Colonic mucosa (tissue), 4 donors: ENCODE measurements at regions not wholly inside any gene's neighbourhood (a gene's known extent, or its start where the extent isn't known, plus 50 kb on each side); places are given as distances from the start of the nearest gene placed in this dataset.
"Not testable (repeated sequence)": the region's sequence is repeated elsewhere in the genome, so short reads cannot be mapped to it uniquely, and the experiment has no call there.

Experiments
- DNase-seq: peaks from one replicate; pipeline ENCODE4 v3.0.0-alpha.2; 2020
- H3K27ac ChIP-seq: fragments of 200-600 bp; one replicate; pipeline ENCODE4 v1.8.0; 2021
- H3K27me3 ChIP-seq: fragments of 200-600 bp; one replicate; pipeline ENCODE4 v1.8.0; 2021
- H3K36me3 ChIP-seq: fragments of 200-600 bp; one replicate; pipeline ENCODE4 v1.8.0; 2021
- H3K4me1 ChIP-seq: fragments of 200-600 bp; one replicate; pipeline ENCODE4 v1.8.0; 2021; ENCODE audit warnings: mild to moderate bottlenecking
- H3K4me3 ChIP-seq: fragments of 200-600 bp; one replicate; pipeline ENCODE4 v1.8.0; 2021
- H3K9ac ChIP-seq, 2 donors: one replicate each; pipeline ENCODE4 v1.7.0; 2013; ENCODE audit warnings: control low read depth in 2 of 2, low read depth in 2 of 2, low read length in 2 of 2
- H3K9me3 ChIP-seq: fragments of 200-600 bp; one replicate; pipeline ENCODE4 v1.8.0; 2021
- CTCF ChIP-seq: fragments of 200-600 bp; IDR thresholded peaks from one replicate; pipeline ENCODE4 v1.8.0; 2022; ENCODE audit warnings: antibody characterized with exemption, mild to moderate bottlenecking
- intact Hi-C: fragments of 100-400 bp; cut with DNase I; formaldehyde crosslinking; loops from one replicate; pipeline ENCODE4 v1.14.1; 2022
- donor health status: healthy.
- donor health status: DM: no; HTN: no; CAD: no.
- donor health status: DM: no; HTN: no; CAD: no.

GRCh38 chr15:70236341-70237086, 138.8 kb upstream of the TLE3 start:
- Histone ChIP-seq H3K9ac (no peak overlapping the region), H3K4me3 (no peak overlapping the region), H3K9me3 (no peaks in the 10 kb centered on the region), H3K27ac (no peak overlapping the region), H3K27me3 (no peaks in the 10 kb centered on the region), H3K4me1 (no peaks in the 10 kb centered on the region), H3K36me3 (no peaks in the 10 kb centered on the region)
- TF ChIP-seq CTCF: no peak
- no peak for DNase-seq
- intact Hi-C loops: no loop called here

GRCh38 chr15:70235347-70235746, 137.6 kb upstream of the TLE3 start:
- intact Hi-C loops: no loop called here
- no peaks in the 10 kb centered on the region for H3K9me3 ChIP-seq
- no peak overlapping the region for H3K9ac ChIP-seq
- TF ChIP-seq CTCF: no peak
- H3K4me3 ChIP-seq: no peak overlapping the region
- no peak overlapping the region for H3K27ac ChIP-seq
- no peaks in the 10 kb centered on the region for H3K36me3 ChIP-seq
- DNase-seq: no peak
- no peaks in the 10 kb centered on the region for H3K27me3 ChIP-seq
- no peaks in the 10 kb centered on the region for H3K4me1 ChIP-seq

- no peak overlapping the region for H3K4me3 ChIP-seq
Observed at GRCh38 chr15:70234256-70234905, 136.7 kb upstream of the TLE3 start.

GRCh38 chr15:70231484-70231883, 133.8 kb upstream of the TLE3 start:
- intact Hi-C loops: no loop called here

More at GRCh38 chr15:70234256-70234905, 136.7 kb upstream of the TLE3 start:
- H3K27me3 ChIP-seq: no peaks in the 10 kb centered on the region
- TF ChIP-seq CTCF: no peak
- intact Hi-C loops: no loop called here
- no peak overlapping the region for H3K27ac ChIP-seq
- DNase-seq: no peak
- H3K9me3 ChIP-seq: no peaks in the 10 kb centered on the region
- no peaks in the 10 kb centered on the region for H3K36me3 ChIP-seq
- H3K4me1 ChIP-seq: no peaks in the 10 kb centered on the region
- no peak overlapping the region for H3K9ac ChIP-seq

GRCh38 chr15:70227918-70228317, 130.2 kb upstream of the TLE3 start:
- H3K27me3 ChIP-seq, H3K9me3 ChIP-seq, H3K4me1 ChIP-seq, intact Hi-C loops, DNase-seq, H3K4me3 ChIP-seq, H3K27ac ChIP-seq, H3K9ac ChIP-seq, H3K36me3 ChIP-seq: not testable (repeated sequence)

More at GRCh38 chr15:70231484-70231883, 133.8 kb upstream of the TLE3 start:
- Histone ChIP-seq H3K9me3 (no peaks in the 10 kb centered on the region), H3K27me3 (no peaks in the 10 kb centered on the region), H3K27ac (no peak overlapping the region), H3K9ac (no peak overlapping the region), H3K4me1 (no peaks in the 10 kb centered on the region), H3K36me3 (no peaks in the 10 kb centered on the region), H3K4me3 (no peak overlapping the region)
- no peak for TF ChIP-seq CTCF
- DNase-seq: no peak

GRCh38 chr15:70227147-70227546, 129.4 kb upstream of the TLE3 start:
- H3K4me3 ChIP-seq: no peak overlapping the region
- H3K9me3 ChIP-seq: no peaks in the 10 kb centered on the region
- H3K27me3 ChIP-seq: no peaks in the 10 kb centered on the region
- TF ChIP-seq CTCF: no peak
- H3K27ac ChIP-seq: no peak overlapping the region
- H3K36me3 ChIP-seq: no peaks in the 10 kb centered on the region
- no peaks in the 10 kb centered on the region for H3K4me1 ChIP-seq
- intact Hi-C loops: no loop called here
- no peak for DNase-seq
- no peak overlapping the region for H3K9ac ChIP-seq
